DOHH2 (cell line): ENCODE measurements at regions not wholly inside any gene's neighbourhood (a gene's known extent, or its start where the extent isn't known, plus 50 kb on each side); places are given as distances from the start of the nearest gene placed in this dataset.
"Not testable (repeated sequence)": the region's sequence is repeated elsewhere in the genome, so short reads cannot be mapped to it uniquely, and the experiment has no call there.

Experiments used
- H3F3A ChIP-seq: fragments of 200-600 bp; sonication (generic), shearing (Covaris generic); 2 replicates; pipeline ENCODE4 v1.6.0; 2016; ENCODE audit warnings: antibody characterized with exemption, mild to moderate bottlenecking; ENCODE audit not compliant: control insufficient read depth, insufficient read depth
- H3K27ac ChIP-seq: fragments of 200-600 bp; sonication (generic); 2 replicates; pipeline ENCODE4 v1.5.1; 2014; ENCODE audit warnings: low read depth, mild to moderate bottlenecking, low read length, moderate library complexity
- H3K27me3 ChIP-seq: fragments of 200-600 bp; sonication (generic); 2 replicates; pipeline ENCODE4 v1.6.1; 2014; ENCODE audit warnings: mild to moderate bottlenecking, low read length, mixed read lengths; ENCODE audit not compliant: control insufficient read depth
- H3K36me3 ChIP-seq: fragments of 200-600 bp; sonication (generic); 2 replicates; pipeline ENCODE4 v1.6.1; 2014; ENCODE audit warnings: mild to moderate bottlenecking, low read length, moderate library complexity, mixed read lengths; ENCODE audit not compliant: control insufficient read depth
- H3K4me1 ChIP-seq: fragments of 200-600 bp; sonication (generic); 2 replicates; pipeline ENCODE4 v1.6.1; 2014; ENCODE audit warnings: mild to moderate bottlenecking, low read length, mixed read lengths; ENCODE audit not compliant: control insufficient read depth
- H3K4me2 ChIP-seq: fragments of 200-600 bp; sonication (generic); 2 replicates; pipeline ENCODE4 v1.6.0; 2014; ENCODE audit warnings: mild to moderate bottlenecking, low read length, moderate library complexity
- H3K4me3 ChIP-seq: fragments of 200-600 bp; sonication (generic); 2 replicates; pipeline ENCODE4 v1.5.1; 2014; ENCODE audit warnings: mild to moderate bottlenecking, low read length, mixed read lengths
- H3K79me2 ChIP-seq: fragments of 200-600 bp; sonication (generic); 2 replicates; pipeline ENCODE4 v1.6.1; 2014; ENCODE audit warnings: mild to moderate bottlenecking, low read length, mixed read lengths; ENCODE audit not compliant: control insufficient read depth
- H3K9me2 ChIP-seq: fragments of 200-600 bp; sonication (generic); replicated peaks from 2 replicates; pipeline ENCODE4 v1.6.1; 2014; ENCODE audit warnings: mild to moderate bottlenecking, low read length, mixed read lengths; ENCODE audit not compliant: control insufficient read depth
- H3K9me3 ChIP-seq: fragments of 200-600 bp; sonication (generic); 2 replicates; pipeline ENCODE4 v1.6.1; 2014; ENCODE audit warnings: antibody characterized with exemption, low read length, mixed read lengths; ENCODE audit not compliant: control insufficient read depth, insufficient read depth
- H4K20me1 ChIP-seq: fragments of 200-600 bp; sonication (generic); 2 replicates; pipeline ENCODE4 v1.6.0; 2014; ENCODE audit warnings: low read depth, mild to moderate bottlenecking, antibody characterized with exemption, low read length, moderate library complexity; ENCODE audit not compliant: control insufficient read depth, insufficient read depth
- CTCF ChIP-seq: fragments of 200-600 bp; sonication (generic); IDR thresholded peaks from one replicate; pipeline ENCODE4 v1.5.1; 2014; ENCODE audit warnings: antibody characterized with exemption, mild to moderate bottlenecking, low read depth, low read length; ENCODE audit not compliant: poor library complexity, severe bottlenecking
- EZH2phosphoT487 ChIP-seq: fragments of 200-600 bp; sonication (generic); IDR thresholded peaks from 2 replicates; pipeline ENCODE4 v1.6.1; 2017; ENCODE audit warnings: borderline replicate concordance, mild to moderate bottlenecking, antibody characterized with exemption, low read length, moderate library complexity, mixed read lengths

- no peaks in the 10 kb centered on the region for H3F3A ChIP-seq
- no peaks in the 10 kb centered on the region for H3K27me3 ChIP-seq
- H3K4me1 ChIP-seq = no peaks in the 10 kb centered on the region
- no peaks in the 10 kb centered on the region for H3K9me3 ChIP-seq
- H3K9me2 ChIP-seq = no peaks in the 10 kb centered on the region
- no peak overlapping the region for H3K27ac ChIP-seq
- H3K36me3 ChIP-seq = no peaks in the 10 kb centered on the region
- H3K4me2 ChIP-seq = no peak overlapping the region
- no peak overlapping the region for H3K4me3 ChIP-seq
- H4K20me1 ChIP-seq = no peaks in the 10 kb centered on the region
- TF ChIP-seq CTCF = no peak
- TF ChIP-seq EZH2phosphoT487 = no peak
- H3K79me2 ChIP-seq = no peaks in the 10 kb centered on the region
These were observed 443.5 kb downstream of the XIRP2 start for GRCh38 chr2:167331636-167332232.

DNA sequence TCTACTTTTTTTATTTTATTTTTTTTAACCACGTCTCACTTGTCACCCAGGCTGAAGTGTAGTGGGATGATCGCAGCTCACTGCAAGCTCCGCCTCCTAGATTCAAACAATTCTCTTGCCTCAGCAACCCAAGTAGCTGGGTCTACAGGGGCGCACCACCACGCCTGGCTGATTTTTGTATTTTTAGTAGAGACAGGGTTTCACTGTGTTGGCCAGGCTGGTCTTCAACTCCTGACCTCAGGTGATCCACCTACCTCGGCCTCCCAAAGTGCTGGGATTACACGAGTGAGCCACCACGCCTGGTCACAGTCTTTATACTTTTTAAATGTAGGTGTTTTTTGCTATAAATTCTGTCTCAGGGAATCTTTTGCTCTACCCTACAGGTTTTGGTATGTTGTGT is 440.5 kb downstream of the XIRP2 start:
- H3K79me2 ChIP-seq, H3K27ac ChIP-seq, H3K27me3 ChIP-seq, H4K20me1 ChIP-seq, H3K9me2 ChIP-seq, H3K36me3 ChIP-seq, H3K4me2 ChIP-seq, H3K4me3 ChIP-seq, H3K4me1 ChIP-seq, H3K9me3 ChIP-seq, H3F3A ChIP-seq: not testable (repeated sequence)

DNA sequence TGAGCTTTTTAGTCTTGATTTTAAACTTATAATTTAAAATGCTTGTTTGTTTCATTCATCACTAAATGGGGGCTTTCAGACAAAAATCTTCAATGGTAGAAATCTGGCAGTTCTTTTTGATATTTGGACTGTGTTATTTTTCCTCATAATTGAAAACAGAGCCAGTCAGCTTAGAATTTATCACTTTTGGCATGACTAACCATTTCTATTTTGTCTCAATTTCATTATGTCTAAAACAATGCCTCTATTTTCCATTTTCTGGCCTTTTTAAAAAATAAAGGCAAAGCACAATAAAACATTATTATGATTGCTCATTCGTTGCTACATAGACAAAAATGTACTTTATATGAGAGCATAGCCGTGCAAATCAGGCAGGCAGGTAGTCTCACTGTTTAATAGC is 434.5 kb downstream of the XIRP2 start:
- no peaks in the 10 kb centered on the region for H4K20me1 ChIP-seq
- no peaks in the 10 kb centered on the region for H3K4me1 ChIP-seq
- no peaks in the 10 kb centered on the region for H3K27me3 ChIP-seq
- H3K9me3 ChIP-seq = no peaks in the 10 kb centered on the region
- H3K36me3 ChIP-seq = no peaks in the 10 kb centered on the region
- no peaks in the 10 kb centered on the region for H3K9me2 ChIP-seq
- no peak overlapping the region for H3K4me3 ChIP-seq
- TF ChIP-seq EZH2phosphoT487 (no peak), CTCF (no peak)
- H3K27ac ChIP-seq = no peak overlapping the region
- H3K4me2 ChIP-seq = no peak overlapping the region
- H3K79me2 ChIP-seq = no peaks in the 10 kb centered on the region
- H3F3A ChIP-seq = no peaks in the 10 kb centered on the region

- H3K4me3 ChIP-seq = no peak overlapping the region
- H3K4me1 ChIP-seq = no peaks in the 10 kb centered on the region
- H3K4me2 ChIP-seq = no peak overlapping the region
- no peak for TF ChIP-seq EZH2phosphoT487
- TF ChIP-seq CTCF = no peak
- H3K27me3 ChIP-seq = no peaks in the 10 kb centered on the region
- no peaks in the 10 kb centered on the region for H3K79me2 ChIP-seq
- H3K27ac ChIP-seq = no peak overlapping the region
- H3K36me3 ChIP-seq = no peaks in the 10 kb centered on the region
- H3K9me2 ChIP-seq = no peaks in the 10 kb centered on the region
- H4K20me1 ChIP-seq = no peaks in the 10 kb centered on the region
- H3F3A ChIP-seq = no peaks in the 10 kb centered on the region
- H3K9me3 ChIP-seq = no peaks in the 10 kb centered on the region
These were observed 430.3 kb downstream of the XIRP2 start for GRCh38 chr2:167318581-167318980.
